MG63 (cell line): ENCODE measurements at regions not wholly inside any gene's neighbourhood (a gene's known extent, or its start where the extent isn't known, plus 50 kb on each side); places are given as distances from the start of the nearest gene placed in this dataset.

ENCODE experiments used
- DNase-seq: peaks from one replicate; pipeline ENCODE4 v3.0.0-alpha.2; 2020
- H3K27me3 ChIP-seq: fragments of 250-450 bp; sonication (Bioruptor Pico); 2 replicates; pipeline ENCODE4 v1.5.1; 2020; ENCODE audit warnings: mild to moderate bottlenecking, moderate library complexity
- H3K36me3 ChIP-seq: fragments of 250-450 bp; sonication (Bioruptor Pico); 2 replicates; pipeline ENCODE4 v1.5.1; 2020; ENCODE audit warnings: mild to moderate bottlenecking, moderate library complexity
- H3K4me3 ChIP-seq: fragments of 250-450 bp; sonication (Bioruptor Pico); 2 replicates; pipeline ENCODE4 v1.5.1; 2020; ENCODE audit warnings: mild to moderate bottlenecking, moderate library complexity
- H3K9me3 ChIP-seq: fragments of 250-450 bp; sonication (Bioruptor Pico); 2 replicates; pipeline ENCODE4 v1.5.1; 2020; ENCODE audit warnings: mild to moderate bottlenecking, moderate library complexity

GRCh38 chr11:19320827-19321226 lies 80.1 kb upstream of the E2F8 start:
- no peak for DNase-seq
- H3K27me3 ChIP-seq: peaks cover 4% of the 10 kb centered on the region
- no peaks in the 10 kb centered on the region for H3K36me3 ChIP-seq
- no peak overlapping the region for H3K4me3 ChIP-seq
- H3K9me3 ChIP-seq: no peaks in the 10 kb centered on the region

GRCh38 chr11:19316434-19316833 lies 75.7 kb upstream of the E2F8 start:
- H3K9me3 ChIP-seq: no peaks in the 10 kb centered on the region

GRCh38 chr11:19315511-19315910 lies 74.8 kb upstream of the E2F8 start:
- H3K27me3 ChIP-seq: no peaks in the 10 kb centered on the region
- no peak overlapping the region for H3K4me3 ChIP-seq
- no peaks in the 10 kb centered on the region for H3K36me3 ChIP-seq
- H3K9me3 ChIP-seq: no peaks in the 10 kb centered on the region
- DNase-seq: no peak

More at GRCh38 chr11:19316434-19316833, 75.7 kb upstream of the E2F8 start:
- H3K36me3 ChIP-seq: no peaks in the 10 kb centered on the region
- H3K4me3 ChIP-seq: no peak overlapping the region
- DNase-seq: no peak
- H3K27me3 ChIP-seq: no peaks in the 10 kb centered on the region

- no peak overlapping the region for H3K4me3 ChIP-seq
- no peak for DNase-seq
- H3K36me3 ChIP-seq: no peaks in the 10 kb centered on the region
- no peaks in the 10 kb centered on the region for H3K27me3 ChIP-seq
- no peaks in the 10 kb centered on the region for H3K9me3 ChIP-seq
These were observed 72.4 kb upstream of the E2F8 start for GRCh38 chr11:19313140-19313539.

- no peaks in the 10 kb centered on the region for H3K9me3 ChIP-seq
- H3K27me3 ChIP-seq: no peaks in the 10 kb centered on the region
- DNase-seq: peak; percentile 27
These were observed 70.7 kb upstream of the E2F8 start for GRCh38 chr11:19311308-19312030.

GRCh38 chr11:19307498-19307897 lies 66.8 kb upstream of the E2F8 start:
- no peak for DNase-seq
- H3K9me3 ChIP-seq: no peaks in the 10 kb centered on the region
- no peaks in the 10 kb centered on the region for H3K27me3 ChIP-seq
- no peaks in the 10 kb centered on the region for H3K36me3 ChIP-seq
- no peak overlapping the region for H3K4me3 ChIP-seq

More at GRCh38 chr11:19311308-19312030, 70.7 kb upstream of the E2F8 start:
- Histone ChIP-seq H3K36me3 (no peaks in the 10 kb centered on the region), H3K4me3 (no peak overlapping the region)

- no peaks in the 10 kb centered on the region for H3K9me3 ChIP-seq
- no peaks in the 10 kb centered on the region for H3K27me3 ChIP-seq
- H3K4me3 ChIP-seq: no peak overlapping the region
- H3K36me3 ChIP-seq: no peaks in the 10 kb centered on the region
- DNase-seq: no peak
These were observed 65.6 kb upstream of the E2F8 start for GRCh38 chr11:19306179-19306944.

GRCh38 chr11:19301361-19301760 lies 60.6 kb upstream of the E2F8 start:
- DNase-seq: no peak
- H3K27me3 ChIP-seq: no peaks in the 10 kb centered on the region
- no peak overlapping the region for H3K4me3 ChIP-seq
- H3K9me3 ChIP-seq: no peaks in the 10 kb centered on the region
- H3K36me3 ChIP-seq: no peaks in the 10 kb centered on the region

- DNase-seq: no peak
- no peak overlapping the region for H3K4me3 ChIP-seq
- H3K36me3 ChIP-seq: no peaks in the 10 kb centered on the region
- H3K27me3 ChIP-seq: no peaks in the 10 kb centered on the region; the same call in 1 of the 2 replicates
- H3K9me3 ChIP-seq: no peaks in the 10 kb centered on the region
These were observed 53.7 kb upstream of the E2F8 start for GRCh38 chr11:19294444-19294843.

- no peak overlapping the region for H3K4me3 ChIP-seq
- DNase-seq: no peak
- no peaks in the 10 kb centered on the region for H3K36me3 ChIP-seq
- no peaks in the 10 kb centered on the region; the same call in 1 of the 2 replicates for H3K27me3 ChIP-seq
- no peaks in the 10 kb centered on the region for H3K9me3 ChIP-seq
These were observed 50.3 kb upstream of the E2F8 start for GRCh38 chr11:19291064-19291463.
